GM21786 (cell line): ENCODE measurements at regions not wholly inside any gene's neighbourhood (a gene's known extent, or its start where the extent isn't known, plus 50 kb on each side); places are given as distances from the start of the nearest gene placed in this dataset.

Experiments used
- ATAC-seq: cut with Tn5 transposase; IDR thresholded peaks from one replicate; pipeline ENCODE4 v1.9.1; 2021; ENCODE audit not compliant: unreplicated experiment

DNA sequence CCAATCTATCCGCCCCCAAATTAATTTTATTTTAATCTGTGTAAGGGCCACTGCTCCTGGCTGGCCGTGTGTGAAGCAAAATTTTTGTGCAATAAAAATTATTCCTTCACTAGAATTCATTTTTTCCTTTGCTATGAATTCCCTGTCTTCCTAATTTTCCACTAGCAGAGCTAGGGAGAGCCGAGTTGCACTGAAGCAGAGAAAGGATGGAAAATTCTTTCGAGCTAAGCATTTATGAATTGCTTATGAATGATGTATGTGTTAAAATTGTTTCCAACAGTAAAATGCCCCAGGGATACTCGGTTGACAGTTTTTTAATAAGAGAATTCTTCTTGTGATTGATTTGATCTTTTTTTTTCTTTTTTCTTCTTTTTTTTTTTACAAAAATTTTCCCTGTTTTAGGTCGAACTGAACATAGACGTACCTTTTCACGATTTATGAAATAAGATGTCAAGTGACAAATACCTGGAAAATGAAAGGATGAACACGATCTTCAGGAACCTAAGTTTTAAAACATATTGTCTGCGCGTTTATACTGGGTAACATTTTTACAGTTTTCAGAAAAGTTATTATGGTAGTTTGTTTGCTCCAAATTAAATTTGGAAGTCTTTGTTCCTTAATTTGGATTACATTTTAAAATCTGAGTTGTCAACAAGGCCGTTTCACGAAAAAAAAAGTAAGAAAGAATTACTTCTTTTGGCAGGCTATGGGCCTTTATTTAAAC lies 288.8 kb upstream of the NFE2L3 start:
- ATAC-seq: no peak

DNA sequence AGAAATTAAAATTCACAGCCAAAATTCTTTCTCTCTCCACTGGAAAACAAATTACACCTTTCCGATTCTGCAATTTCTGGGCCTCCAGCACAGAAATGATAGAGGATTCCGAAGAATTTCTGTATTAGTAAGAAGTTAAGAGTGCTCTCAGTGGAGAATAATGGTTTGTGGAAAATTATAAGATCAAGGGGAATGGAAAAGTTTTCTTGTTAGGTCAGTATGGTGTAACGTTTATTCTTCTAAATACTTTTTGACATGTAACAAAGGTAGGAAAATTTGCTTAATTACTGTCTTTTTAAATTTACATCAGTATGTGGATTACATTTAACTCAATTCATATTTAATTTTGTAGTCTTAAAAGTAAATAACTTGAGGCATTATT lies 288.3 kb upstream of the NFE2L3 start:
- ATAC-seq: no peak

DNA sequence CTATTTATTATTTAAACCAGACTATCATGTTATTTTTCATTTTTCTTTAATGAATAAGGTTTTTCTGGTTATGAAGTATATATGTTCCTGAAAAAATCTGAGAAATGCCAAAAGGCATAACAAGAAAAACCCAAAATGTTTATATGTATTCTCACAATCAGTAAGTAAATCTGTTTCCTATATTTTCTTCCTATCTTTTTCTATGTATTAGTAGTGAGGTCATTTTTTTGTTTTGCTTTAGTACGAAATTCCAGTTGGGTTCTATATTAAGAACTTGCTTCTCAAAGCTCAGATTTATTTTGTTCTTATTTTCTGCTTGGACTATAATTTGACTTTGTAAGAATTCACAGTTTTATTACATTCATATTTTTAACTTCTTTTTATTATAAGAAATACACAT lies 287.5 kb upstream of the NFE2L3 start:
- ATAC-seq: no peak

DNA sequence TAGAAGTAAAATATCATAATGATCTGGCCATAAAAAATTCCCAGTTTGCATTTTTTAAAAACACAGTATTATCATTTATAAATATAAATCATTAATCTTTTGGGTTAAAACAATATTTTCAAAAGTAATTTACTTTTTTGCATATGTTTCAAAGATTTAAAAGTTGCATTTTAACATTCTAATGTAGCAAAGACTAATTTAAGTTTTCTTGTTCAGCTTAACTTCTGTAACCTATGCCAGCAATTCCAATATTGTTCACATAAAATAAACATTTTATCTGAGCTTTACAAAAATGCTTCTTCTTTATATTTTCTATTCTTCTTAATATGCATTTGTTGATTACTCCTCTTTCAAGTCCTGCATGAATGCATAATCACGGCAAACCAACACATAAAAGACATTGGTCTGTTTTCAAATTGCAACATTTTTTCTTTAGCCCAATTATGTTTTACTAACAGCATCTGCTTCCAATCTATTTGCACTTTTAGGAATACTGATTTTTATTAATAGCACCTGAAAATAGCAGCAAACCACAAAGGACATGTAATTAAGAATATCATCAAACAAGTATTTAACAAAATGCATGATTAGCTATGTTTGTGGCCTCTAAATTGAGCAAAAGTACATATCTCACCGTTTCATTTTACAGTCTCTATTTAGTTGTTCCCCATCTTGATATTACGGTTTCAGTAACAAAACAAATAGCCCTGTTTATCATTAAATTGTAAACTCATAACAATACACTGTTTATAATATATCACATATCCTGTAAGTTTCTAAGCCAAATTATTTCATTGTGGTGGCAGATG lies 286.9 kb upstream of the NFE2L3 start:
- no peak for ATAC-seq

DNA sequence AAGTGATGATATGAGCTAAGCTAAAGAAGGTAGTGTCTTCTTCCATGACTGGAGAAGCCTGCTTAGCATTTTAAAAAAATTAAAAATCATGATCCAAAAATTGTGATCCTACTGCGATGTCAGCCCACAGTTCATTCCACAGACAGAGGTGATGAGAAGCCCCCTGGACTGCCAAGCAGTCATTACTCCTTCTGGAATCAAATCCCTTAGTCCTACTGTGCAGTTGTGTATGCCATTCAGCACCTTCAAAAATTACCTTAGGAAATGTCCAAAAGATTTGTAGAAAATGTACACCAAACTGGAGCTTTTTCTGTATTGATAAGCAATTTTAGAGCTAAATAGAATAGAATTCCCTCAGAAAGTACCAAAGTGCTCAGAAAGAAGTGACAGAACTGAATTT lies 283.5 kb upstream of the NFE2L3 start:
- no peak for ATAC-seq

DNA sequence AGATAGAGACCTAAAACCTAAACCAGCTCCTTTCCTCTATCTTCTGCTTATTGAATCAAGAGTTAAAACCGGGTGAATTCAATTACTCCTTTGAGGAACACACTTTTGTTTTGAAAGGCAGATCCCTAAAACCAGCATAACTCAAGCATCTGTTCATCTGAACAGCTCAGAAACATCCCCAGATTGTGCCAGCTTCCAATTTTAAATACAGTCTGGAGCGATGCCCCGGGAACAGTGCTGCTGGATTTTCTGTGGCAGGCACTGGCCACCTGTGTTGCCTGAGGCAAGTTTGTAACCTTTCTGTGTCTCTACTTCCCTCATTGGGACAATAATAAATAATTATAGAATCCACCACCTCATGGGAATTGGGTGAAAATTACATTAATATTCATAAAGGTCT lies 281.4 kb upstream of the NFE2L3 start:
- ATAC-seq: no peak

DNA sequence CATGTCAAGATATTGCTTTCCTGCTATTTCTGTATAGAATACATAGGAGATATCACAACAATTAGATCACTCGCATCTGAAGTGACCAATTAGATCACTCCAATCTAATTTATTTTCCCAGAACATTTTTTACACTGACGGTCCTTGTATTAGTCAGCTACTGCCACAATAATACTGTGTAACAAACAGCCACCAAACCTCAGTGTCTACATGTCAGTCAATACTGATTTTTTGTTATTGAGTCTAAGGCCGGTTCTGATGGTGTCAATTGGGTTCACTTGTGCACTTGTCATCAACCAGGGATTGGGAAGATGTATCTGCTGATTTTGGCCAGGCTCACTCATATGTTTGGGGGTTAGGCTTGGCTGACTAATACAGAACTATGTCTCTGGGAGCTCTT lies 275.9 kb upstream of the NFE2L3 start:
- no peak for ATAC-seq

DNA sequence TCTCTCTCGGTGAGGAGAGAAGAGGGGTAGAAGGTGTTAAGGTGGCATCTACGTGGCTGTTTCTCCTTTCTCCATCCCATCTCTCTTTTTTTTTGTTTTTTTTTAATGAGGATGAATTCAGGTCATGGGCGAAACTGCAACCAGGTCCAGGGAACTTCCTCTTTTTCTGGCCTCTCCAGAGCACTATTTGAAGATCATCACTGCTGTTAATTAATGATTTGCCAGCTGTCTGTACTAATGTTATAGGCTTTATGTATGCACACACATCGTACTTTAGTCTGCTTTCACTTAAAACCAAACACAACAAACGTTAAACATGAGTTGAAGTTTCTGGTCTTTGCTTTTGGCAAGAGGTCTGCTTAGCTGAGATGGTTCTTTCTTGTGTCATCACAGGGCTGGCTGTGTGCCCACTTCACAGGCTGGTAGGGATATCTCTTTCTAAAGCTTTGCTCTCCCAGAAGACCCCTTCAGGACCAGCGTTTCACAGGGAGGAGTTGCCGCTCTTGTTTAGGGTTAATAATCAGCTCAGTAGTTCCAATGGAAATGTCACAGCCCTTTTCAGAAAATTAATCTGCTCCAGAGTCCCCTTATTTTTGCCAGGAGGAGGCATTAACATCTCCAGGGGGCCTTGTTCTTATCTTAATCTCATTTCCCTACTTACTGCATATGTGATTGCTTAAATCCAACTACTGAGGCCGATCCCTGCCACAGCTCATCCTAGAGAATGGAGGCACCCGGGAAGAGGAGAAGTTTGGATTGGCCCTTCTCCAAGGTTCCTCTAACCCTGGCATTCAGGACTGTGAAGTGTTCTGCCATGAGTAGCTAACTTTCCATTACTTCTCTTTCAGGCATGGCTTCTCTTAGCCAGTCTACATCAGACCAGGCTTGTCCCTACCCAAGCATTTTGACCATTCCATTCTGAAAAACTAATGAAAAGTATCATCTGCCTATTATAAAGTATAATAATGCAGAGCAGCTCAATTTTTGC lies 273.9 kb upstream of the NFE2L3 start:
- ATAC-seq: peak; percentile 78

DNA sequence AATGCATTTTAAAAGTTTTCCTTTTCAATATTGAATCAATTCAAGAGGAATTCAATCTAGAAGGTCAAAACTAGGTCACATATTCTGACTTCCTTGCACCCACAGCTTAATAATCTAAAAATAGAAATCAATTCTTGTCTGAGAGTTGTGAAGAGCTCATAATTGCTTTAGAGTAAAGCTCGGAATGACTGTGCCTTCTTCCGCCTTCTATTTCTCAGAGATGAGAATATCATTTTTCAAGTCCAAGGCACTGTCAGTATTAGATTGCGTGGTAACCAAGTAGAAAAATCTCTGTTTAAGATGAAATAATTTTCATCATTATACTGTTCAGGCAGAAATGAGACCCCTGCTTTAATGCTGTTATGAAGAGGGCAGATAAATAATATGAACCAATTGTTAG lies 272.2 kb upstream of the NFE2L3 start:
- ATAC-seq: no peak

DNA sequence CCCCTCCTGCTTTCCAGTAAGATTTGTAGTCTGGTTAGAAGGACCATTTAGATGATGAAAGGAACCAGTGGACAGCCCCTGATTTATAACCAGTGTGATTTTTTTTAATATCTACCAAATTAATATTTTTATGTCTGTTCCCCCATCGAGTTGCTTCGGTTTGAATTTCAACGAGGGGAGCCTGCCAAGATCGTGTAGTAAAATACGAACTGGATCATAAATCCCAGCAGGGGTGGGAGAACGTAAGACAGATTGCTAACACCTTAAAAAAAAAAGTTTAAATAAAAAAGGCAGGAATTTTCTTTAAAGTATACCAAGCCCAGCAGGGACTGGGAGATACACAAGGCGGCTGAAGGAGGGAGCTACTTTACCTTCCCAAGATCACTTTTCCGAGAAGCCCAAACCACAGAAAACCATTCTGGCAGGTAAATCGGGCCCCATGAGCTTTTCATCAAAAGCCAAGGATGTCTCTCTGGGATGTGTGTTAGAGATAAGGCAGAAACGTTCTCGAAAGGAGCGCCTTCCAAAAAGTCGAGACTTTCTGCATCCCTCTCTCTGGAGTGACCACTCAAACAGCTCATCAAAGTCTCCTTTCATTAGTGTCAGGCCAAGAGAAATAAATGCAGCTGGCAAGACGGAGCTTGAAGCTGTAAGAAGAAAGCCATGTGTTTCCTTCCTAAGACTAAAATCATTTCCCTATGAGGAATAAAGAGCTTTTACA lies 270.5 kb upstream of the NFE2L3 start:
- ATAC-seq: no peak

DNA sequence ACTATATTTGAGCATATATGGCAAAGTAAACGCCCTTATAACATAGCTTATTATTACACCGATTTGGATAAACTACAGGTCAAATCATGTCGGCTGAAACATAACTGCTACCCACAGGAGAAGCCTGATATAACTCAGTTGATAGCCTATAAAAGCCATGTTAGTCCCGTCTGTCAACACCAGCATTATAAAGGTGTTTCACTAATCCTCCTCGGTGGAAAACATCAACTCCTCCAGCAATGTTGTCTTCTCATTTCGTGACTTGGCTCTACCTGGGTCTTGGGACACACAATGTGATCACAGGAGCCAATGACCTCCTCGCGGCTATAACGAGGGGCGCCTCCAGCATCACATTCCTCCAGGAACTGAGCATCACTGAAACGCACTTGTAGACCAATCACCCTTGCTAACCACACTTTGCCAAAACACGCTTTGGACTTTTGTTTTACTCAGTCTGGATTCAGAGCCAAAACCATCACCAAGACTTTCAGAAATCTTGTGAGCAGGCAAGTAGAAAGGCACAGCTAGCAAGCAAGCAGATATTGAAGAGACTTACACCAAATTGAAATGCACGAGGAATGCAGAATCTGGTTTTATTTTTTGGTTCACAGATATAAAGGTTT lies 269.7 kb upstream of the NFE2L3 start:
- ATAC-seq: no peak

DNA sequence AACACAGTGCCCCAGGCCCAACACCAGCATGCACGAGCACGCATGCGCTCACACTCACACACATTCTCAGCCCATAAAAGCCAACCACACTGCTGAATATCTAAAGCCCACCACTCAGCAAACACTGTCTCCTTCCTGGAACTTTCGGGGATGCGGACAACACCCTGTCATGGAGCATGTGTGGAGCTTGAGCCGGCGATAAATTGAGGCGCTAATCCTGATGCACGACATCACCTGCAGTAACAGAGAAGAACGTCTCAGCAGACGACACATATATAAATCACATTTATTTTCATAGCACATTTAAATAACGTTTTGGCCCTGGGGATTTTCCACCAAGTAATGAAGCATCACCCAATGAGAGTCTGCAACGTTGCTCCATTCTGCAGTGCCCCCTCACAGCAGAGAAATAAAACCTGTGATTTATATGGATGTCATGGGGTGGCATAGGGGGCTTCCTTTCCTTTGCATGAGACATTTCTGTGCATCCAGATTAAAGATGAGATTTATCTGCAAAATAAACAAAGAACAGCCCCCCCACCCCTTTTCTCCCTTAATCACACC lies 267.7 kb upstream of the NFE2L3 start:
- no peak for ATAC-seq

DNA sequence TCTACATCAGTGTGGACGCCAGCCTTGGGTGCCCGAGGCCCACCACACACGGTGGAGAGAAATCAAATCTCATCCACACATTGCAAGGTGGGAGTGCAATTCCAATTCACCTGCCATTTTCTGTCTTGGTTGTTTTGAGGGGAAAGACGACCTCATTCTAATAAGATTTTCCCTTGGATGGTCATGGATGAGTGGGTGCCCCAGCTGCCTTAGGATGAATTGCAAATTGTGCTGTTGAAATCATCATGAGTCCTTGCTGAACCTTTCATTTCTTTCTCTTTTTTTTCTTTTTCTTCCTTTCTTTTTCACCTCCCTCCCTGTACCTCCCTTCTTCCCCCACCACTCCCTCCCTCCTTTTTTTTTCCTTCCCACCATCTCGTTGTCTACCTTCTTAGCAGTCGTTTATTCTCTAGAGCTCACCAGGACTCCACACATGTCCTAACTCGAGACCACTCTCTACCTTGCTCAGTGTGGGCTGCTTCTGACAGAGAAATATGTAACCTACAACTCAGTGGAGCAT lies 266.9 kb upstream of the NFE2L3 start:
- ATAC-seq: no peak

DNA sequence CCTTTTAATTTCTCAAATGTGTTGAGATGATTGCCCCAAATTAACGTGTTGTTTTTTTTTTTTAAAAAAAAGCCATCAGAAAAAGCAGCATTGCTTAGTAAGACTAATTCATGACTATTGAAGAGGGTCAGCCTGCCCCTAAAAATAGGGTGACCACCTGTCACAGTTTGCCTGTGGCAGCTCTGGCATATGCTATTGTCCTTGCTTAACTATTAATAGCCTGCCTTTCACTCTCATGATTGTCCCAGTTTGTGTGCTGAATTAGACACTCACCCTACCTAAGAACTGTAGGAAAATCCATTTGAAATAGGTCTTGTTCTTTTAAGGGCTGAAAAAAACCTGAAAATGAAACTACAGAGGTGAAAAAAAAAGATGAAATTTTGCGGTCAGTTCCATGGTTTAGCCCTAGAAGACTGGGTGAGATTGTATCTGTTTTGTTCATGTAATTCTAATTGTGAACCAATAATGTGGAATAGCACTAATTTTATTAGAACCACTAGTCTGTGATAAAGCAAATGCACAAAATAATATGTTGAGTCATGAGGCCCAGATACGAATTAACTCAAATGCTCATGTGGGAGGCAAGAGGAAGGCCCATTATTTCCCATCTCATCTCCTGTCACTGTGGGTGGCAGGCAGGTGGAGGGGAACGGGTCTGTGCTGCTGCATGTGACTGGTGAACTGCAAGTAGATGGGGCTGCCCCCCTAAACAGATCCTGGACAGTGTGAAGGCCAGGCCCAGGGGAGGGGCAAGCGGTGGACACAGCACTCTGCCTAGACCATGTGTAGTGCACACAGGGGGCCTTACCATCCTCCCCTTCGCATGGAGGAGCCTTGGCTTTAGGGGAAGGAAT lies 265.4 kb upstream of the NFE2L3 start:
- no peak for ATAC-seq

DNA sequence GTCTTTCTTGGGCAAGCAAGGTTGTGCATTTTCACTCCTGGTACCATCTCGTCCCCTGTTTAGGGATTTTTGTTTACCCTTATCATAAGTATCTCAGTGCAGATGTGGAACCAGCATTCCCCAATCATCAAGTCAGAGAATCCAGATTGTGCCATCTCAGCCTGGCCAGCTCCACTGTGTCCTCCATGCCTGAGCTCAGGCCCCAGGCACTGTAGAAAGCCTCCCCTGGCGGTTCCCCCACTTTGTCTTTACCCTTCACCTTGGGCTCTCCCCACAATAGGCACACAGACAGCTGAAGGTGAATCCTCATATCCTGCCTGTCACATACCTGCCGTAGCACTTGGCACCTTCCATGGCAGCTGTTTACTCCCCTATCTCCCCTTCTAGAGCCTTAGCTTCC lies 264.7 kb upstream of the NFE2L3 start:
- no peak for ATAC-seq

DNA sequence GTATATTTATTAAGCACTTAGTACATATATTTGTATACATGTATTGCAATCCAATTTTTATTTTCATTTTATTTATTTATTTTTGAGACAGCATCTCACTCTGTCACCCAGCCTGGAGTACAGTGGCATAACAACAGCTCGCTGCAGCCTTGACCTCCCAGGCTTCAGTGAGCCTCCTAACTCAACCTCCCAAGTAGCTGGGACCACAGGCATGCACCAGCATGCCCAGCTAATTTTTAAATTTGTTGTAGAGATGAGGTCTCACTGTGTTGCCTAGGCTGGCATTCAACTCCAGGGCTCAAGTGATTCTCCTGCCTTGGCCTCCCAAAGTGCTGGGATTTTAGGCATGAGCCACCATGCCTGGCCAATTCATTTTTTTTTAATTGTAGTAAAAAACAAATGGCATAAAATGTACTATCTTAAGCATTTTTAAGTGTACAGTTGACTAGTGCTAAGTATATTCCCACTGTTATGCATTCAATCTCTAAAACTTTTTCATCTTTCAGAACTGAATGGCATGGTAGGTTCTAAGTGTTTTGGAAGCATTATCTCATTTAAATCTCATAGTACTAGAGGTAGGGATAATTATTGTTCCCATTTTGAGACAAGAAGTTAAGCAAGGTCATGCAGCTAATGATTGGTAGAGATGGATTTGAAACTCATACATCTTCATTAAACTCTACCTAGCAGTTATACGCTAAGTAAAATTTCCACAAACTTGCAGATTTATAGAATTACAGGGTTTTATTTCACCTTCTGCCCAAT lies 264.0 kb upstream of the NFE2L3 start:
- ATAC-seq: no peak

DNA sequence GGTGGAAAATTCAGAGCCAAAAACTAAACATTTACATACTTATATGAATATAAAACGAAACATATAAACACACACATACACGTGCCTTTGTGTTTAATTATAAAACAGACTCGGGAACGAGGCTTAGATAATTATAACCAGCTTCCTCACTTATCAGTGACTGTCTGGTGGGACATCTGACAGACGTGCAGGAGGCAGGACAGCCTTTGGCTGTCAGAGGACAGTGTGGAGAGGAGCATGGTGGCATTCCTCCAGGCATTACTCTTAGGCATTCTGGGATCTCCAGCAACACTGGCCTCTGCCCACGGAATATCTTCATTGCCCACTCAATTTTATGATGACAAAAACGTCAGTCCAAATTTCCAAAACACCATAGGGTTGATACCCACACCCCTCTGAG lies 262.2 kb upstream of the NFE2L3 start:
- ATAC-seq: no peak

DNA sequence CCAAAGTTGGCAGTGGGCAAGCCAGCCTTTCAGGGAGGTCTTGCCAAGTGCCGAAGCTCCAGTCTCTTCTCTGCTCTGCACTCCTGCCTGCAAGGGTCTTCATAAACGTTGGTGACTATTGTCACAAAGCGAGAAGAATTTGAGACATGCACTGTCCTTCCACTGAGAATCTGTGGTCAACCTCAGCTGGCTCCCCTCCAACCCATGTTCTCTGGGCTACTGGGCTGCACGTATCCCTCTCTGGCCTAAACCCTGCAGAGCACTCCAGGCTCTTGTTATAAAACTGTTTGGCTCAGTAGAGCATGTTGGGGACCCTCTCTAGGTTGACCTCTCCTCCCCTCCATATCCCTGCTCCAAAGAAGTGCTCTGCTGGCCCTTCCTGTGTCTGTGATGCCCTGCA lies 260.4 kb upstream of the NFE2L3 start:
- ATAC-seq: no peak
